HPDE6-E6E7 (cell line): ENCODE measurements at regions not wholly inside any gene's neighbourhood (a gene's known extent, or its start where the extent isn't known, plus 50 kb on each side); places are given as distances from the start of the nearest gene placed in this dataset.

Experiments used
- DNase-seq: peaks from one replicate; pipeline ENCODE4 v3.0.0; 2011; ENCODE audit warnings: missing footprints; ENCODE audit errors: extremely low spot score

GRCh38 chr16:62985722-62986121 lies 949.5 kb upstream of the CDH8 start:
- no peak for DNase-seq

- DNase-seq, result no peak
These were observed 942.2 kb upstream of the CDH8 start for GRCh38 chr16:62978451-62978850.

GRCh38 chr16:62977876-62978275 lies 941.6 kb upstream of the CDH8 start:
- peak; percentile 23 for DNase-seq

GRCh38 chr16:62974424-62974823 lies 938.2 kb upstream of the CDH8 start:
- no peak for DNase-seq

- DNase-seq, result no peak
These were observed 934.6 kb upstream of the CDH8 start for GRCh38 chr16:62970851-62971250.

- no peak for DNase-seq
These were observed 933.6 kb upstream of the CDH8 start for GRCh38 chr16:62969711-62970318.

- DNase-seq, result peak; percentile 45
These were observed 931.4 kb upstream of the CDH8 start for GRCh38 chr16:62967611-62968010.

GRCh38 chr16:62967163-62967562 lies 930.9 kb upstream of the CDH8 start:
- DNase-seq, result no peak

GRCh38 chr16:62966626-62967025 lies 930.4 kb upstream of the CDH8 start:
- DNase-seq, result no peak

GRCh38 chr16:62965831-62966230 lies 929.6 kb upstream of the CDH8 start:
- peak; percentile 6 for DNase-seq

- DNase-seq, result no peak
These were observed 927.6 kb upstream of the CDH8 start for GRCh38 chr16:62963846-62964245.

GRCh38 chr16:62955033-62955349 lies 918.8 kb upstream of the CDH8 start:
- no peak for DNase-seq

- DNase-seq, result no peak
These were observed 918.1 kb upstream of the CDH8 start for GRCh38 chr16:62954144-62955032.

GRCh38 chr16:62950351-62950750 lies 914.1 kb upstream of the CDH8 start:
- DNase-seq, result no peak

GRCh38 chr16:62940569-62940968 lies 904.3 kb upstream of the CDH8 start:
- no peak for DNase-seq

- no peak for DNase-seq
These were observed 903.4 kb upstream of the CDH8 start for GRCh38 chr16:62939687-62940086.

- no peak for DNase-seq
These were observed 897.7 kb upstream of the CDH8 start for GRCh38 chr16:62933929-62934328.

GRCh38 chr16:62929593-62929992 lies 893.4 kb upstream of the CDH8 start:
- DNase-seq, result no peak

- no peak for DNase-seq
These were observed 890.9 kb upstream of the CDH8 start for GRCh38 chr16:62927122-62927521.

GRCh38 chr16:62926121-62926801 lies 890.0 kb upstream of the CDH8 start:
- DNase-seq, result no peak

GRCh38 chr16:62921904-62922303 lies 885.7 kb upstream of the CDH8 start:
- no peak for DNase-seq

- DNase-seq, result no peak
These were observed 877.7 kb upstream of the CDH8 start for GRCh38 chr16:62913924-62914323.

- no peak for DNase-seq
These were observed 877.1 kb upstream of the CDH8 start for GRCh38 chr16:62913333-62913732.
